ENCODE measurements at regions not wholly inside any gene's neighbourhood (a gene's known extent, or its start where the extent isn't known, plus 50 kb on each side); places are given as distances from the start of the nearest gene placed in this dataset.

DNA sequence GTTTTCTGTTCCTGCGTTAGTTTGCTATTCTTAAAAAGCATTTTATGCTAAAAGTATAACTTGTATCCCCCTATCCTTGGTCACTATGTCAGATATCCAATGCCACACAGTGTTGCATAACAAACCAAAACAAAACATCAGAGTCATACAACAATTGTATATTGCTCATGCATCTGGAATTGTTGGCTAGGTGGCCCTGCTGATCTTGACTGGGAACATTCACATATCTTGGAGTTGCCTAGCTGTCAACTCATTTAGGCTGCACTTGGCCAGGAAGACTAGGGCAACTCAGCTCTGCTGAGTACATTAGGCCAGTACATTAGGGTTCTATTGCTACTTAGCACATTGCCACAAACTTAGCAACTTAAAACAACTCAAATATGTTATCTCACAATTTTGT, 706.5 kb upstream of the UBE2E2 start:
- no peak for TF ChIP-seq REST (IDR thresholded peaks at IDR 0.05; ENCODE audit: low read depth, low read length)
- TF ChIP-seq, protein P1, sequence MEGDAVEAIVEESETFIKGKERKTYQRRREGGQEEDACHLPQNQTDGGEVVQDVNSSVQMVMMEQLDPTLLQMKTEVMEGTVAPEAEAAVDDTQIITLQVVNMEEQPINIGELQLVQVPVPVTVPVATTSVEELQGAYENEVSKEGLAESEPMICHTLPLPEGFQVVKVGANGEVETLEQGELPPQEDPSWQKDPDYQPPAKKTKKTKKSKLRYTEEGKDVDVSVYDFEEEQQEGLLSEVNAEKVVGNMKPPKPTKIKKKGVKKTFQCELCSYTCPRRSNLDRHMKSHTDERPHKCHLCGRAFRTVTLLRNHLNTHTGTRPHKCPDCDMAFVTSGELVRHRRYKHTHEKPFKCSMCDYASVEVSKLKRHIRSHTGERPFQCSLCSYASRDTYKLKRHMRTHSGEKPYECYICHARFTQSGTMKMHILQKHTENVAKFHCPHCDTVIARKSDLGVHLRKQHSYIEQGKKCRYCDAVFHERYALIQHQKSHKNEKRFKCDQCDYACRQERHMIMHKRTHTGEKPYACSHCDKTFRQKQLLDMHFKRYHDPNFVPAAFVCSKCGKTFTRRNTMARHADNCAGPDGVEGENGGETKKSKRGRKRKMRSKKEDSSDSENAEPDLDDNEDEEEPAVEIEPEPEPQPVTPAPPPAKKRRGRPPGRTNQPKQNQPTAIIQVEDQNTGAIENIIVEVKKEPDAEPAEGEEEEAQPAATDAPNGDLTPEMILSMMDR (IDR thresholded peaks at IDR 0.05), result no peak
- no peak for TF ChIP-seq RCOR1 (IDR thresholded peaks at IDR 0.05; ENCODE audit: low read length)
- TF ChIP-seq POLR2AphosphoS5 (IDR thresholded peaks at IDR 0.05; ENCODE audit: low read depth, low read length), result no peak
- TF ChIP-seq TCF12 (IDR thresholded peaks at IDR 0.05), result no peak
- no peak for TF ChIP-seq RXRA (IDR thresholded peaks at IDR 0.05; ENCODE audit: borderline replicate concordance, low read depth)
- TF ChIP-seq SIN3A (IDR thresholded peaks at IDR 0.05; ENCODE audit: borderline replicate concordance, low read depth, low read length), result no peak
- TF ChIP-seq RAD21 (IDR thresholded peaks at IDR 0.05; ENCODE audit: low read length), result no peak

Data from SK-N-SH (cell line).